C4-2B (cell line): ENCODE measurements at regions not wholly inside any gene's neighbourhood (a gene's known extent, or its start where the extent isn't known, plus 50 kb on each side); places are given as distances from the start of the nearest gene placed in this dataset.

Experiments used
- H3K27ac ChIP-seq: fragments of 450-650 bp; 2 replicates; pipeline ENCODE4 v1.5.1; 2017
- ZFX ChIP-seq: fragments of 450-650 bp; IDR thresholded peaks from 2 replicates; pipeline ENCODE4 v1.6.1; 2017
- TF ChIP-seq, protein P1 (sequence below): fragments of 450-650 bp; conservative IDR thresholded peaks from 2 replicates; pipeline ENCODE4 v1.5.1; 2017; ENCODE audit warnings: mild to moderate bottlenecking

DNA sequence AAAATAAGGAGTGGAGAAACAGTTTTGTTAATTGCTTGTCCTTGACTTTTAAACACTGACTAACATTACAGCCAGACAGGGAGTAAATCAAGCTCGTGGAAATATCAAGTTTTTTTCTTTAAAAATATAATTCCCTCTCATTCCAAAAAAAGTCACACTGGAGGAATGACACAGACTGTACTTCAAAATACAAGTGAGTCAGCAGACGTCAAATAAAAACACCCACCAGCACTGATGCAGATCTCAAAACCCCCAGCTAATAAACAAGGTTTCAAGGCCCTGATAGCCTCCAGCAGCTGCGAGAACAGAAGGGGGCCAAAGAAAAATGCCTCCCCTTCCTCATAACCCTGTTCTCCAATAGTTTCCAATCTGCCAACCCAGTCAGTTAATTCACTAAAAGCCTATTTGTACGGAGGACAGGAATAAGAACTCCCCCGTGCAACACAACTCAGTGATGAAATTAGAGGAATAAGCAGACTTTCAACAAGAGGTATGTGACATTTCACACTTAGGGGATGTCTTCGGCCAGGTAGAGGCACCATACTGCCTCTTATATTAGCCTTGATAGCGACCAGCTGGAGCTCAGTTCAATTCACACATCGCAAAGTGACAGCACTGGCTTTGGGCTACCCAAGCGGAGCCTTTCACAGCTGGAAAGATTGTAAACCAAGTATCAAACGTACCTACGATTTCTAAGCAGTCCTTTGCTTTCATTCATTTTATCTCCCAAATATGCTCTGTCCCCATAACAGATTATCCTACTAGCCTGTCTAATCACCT is 561.0 kb upstream of the KLF12 start:
- no peak for TF ChIP-seq ZFX
- TF ChIP-seq, protein P1, sequence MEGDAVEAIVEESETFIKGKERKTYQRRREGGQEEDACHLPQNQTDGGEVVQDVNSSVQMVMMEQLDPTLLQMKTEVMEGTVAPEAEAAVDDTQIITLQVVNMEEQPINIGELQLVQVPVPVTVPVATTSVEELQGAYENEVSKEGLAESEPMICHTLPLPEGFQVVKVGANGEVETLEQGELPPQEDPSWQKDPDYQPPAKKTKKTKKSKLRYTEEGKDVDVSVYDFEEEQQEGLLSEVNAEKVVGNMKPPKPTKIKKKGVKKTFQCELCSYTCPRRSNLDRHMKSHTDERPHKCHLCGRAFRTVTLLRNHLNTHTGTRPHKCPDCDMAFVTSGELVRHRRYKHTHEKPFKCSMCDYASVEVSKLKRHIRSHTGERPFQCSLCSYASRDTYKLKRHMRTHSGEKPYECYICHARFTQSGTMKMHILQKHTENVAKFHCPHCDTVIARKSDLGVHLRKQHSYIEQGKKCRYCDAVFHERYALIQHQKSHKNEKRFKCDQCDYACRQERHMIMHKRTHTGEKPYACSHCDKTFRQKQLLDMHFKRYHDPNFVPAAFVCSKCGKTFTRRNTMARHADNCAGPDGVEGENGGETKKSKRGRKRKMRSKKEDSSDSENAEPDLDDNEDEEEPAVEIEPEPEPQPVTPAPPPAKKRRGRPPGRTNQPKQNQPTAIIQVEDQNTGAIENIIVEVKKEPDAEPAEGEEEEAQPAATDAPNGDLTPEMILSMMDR, result no peak
- no peak overlapping the region for H3K27ac ChIP-seq

DNA sequence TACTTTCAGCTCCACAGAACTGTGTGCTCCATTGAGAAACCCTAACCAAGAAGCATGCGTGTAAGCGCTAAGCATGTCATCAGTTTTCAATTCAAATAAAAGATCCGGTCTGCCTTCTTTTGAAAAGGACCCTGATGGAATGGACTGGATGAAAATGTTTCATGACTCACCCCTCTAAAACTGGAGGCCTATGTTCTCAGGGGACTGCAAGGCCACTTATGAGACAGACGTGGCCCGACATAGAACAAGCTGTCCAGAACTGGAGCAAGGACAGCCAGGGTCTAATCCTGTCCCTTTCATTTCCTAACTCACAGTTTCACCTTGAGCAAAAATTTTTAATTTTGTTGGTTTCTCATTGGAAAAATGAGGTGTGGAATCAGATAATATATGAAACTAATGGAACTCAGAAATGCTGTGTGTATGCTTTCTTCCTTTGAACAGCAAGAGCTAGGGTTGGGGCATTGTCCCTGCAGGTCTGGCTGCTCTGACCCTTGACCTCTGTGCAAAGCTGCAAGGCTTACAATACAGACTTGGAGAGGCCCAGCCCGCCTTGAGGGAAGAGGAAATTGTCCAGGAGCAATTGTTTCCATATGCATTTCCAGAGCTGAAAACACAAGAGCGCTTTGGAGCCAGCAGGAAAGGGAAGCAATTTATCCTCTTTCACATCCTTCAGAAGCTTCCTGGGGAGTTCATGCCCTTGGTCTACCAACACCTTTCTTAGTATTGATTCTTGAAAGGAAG is 553.4 kb upstream of the KLF12 start:
- TF ChIP-seq, protein P1, result no peak
- TF ChIP-seq ZFX, result no peak
- H3K27ac ChIP-seq, result no peak overlapping the region

DNA sequence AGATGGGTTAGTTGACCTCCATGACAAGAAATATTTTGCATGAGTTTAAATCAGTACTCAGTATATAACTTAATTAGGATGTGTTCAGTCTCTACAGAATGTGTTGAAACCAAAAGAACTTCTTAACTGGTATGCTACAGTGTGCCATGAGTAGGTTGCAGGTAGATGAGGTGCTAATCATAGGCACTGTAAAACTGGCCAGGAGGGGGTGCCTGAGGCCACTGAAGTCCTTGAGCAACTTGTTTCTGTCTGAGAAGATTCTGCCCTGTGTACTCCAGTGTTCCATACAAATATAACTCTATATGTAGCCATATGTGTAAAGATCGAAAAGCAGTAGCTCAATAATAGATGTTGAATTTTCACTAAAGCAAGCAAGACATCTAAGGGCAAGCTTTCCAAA is 549.2 kb upstream of the KLF12 start:
- no peak overlapping the region for H3K27ac ChIP-seq
- TF ChIP-seq, protein P1, result no peak
- TF ChIP-seq ZFX, result no peak

- no peak for TF ChIP-seq ZFX
- TF ChIP-seq, protein P1, result no peak
- no peak overlapping the region for H3K27ac ChIP-seq
Measured at GRCh38 chr13:74682746-74683145, 548.5 kb upstream of the KLF12 start.

GRCh38 chr13:74681891-74682290 is 547.7 kb upstream of the KLF12 start:
- TF ChIP-seq, protein P1, result no peak
- no peak for TF ChIP-seq ZFX

DNA sequence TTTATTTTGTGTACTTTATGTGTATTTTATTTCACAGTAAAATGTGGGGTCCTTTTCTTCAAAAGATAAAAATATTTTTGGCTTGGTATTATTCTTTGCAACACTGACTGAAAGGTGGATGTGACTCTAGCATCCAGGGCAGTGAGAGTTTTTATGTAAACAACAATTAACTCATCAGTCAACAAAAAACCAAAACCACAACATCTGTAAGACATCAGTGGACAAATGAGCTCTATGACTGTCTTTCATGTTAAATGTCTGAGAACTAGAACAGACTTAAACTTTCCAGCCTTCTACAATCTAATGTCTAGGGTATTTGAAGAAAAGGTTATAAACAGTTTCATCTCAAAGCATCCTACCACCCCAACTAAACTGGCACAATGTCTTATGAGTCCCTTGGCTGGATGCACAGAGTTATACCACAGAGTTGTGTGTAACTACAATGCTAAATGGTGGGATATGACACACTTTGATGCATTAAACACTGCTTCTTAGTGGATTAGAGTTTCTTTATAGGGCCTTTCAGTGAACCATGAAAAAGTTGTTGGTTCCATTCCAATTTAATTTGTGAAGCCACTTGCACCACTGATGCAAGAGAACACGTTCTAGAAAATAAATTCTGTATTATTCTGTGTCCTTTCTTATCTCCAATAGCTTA is 544.2 kb upstream of the KLF12 start:
- H3K27ac ChIP-seq, result no peak overlapping the region
- TF ChIP-seq, protein P1, result no peak
- TF ChIP-seq ZFX, result no peak

More at GRCh38 chr13:74681891-74682290, 547.7 kb upstream of the KLF12 start:
- H3K27ac ChIP-seq, result no peak overlapping the region

DNA sequence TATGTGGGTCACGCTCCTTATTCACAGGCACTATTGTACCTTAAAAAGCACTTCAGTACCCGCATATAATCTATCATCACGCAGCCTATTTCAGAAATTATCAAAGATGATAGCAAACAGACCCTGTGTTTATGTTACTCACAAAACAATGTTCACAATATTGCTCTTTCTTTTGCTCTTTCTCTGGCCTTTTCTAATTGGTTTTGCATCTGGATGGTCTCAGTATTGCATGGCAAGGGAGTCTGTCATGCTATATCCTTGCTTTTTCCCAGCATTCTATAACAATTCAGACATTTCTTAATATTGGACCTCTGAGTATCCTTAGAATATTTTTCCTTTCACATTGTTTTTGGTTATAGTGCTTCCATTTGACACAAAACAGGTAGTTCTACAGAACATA is 541.8 kb upstream of the KLF12 start:
- H3K27ac ChIP-seq, result no peak overlapping the region
- TF ChIP-seq, protein P1, result no peak
- no peak for TF ChIP-seq ZFX
